ENCODE measurements at regions not wholly inside any gene's neighbourhood (a gene's known extent, or its start where the extent isn't known, plus 50 kb on each side); places are given as distances from the start of the nearest gene placed in this dataset.
A peak's percentile ranks its signal among the peaks of the same experiment; 100 is the strongest.

DNA sequence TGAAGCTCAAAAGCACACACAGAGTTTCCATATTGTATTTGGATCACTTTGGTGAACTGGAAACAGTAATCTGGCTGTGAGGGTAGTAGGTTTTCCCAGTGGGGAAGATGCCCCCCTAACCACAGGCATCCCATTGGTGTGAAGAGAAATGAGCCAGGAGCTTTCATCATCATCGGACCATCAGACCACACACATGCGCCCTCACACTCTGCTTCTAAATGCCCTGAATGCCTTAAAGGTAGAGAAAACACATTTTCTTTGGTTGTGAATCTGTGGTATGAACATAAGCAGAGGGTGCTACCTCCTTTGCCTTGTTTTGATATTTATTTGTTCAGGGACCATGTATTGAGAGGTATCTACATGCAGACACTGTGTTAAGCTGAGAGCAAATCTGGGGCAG is 79.0 kb upstream of the DNAH14 start:
- no peak for DNase-seq

- DNase-seq: peak; percentile 37
Measured at GRCh38 chr1:224851210-224851847, 78.1 kb upstream of the DNAH14 start.

DNA sequence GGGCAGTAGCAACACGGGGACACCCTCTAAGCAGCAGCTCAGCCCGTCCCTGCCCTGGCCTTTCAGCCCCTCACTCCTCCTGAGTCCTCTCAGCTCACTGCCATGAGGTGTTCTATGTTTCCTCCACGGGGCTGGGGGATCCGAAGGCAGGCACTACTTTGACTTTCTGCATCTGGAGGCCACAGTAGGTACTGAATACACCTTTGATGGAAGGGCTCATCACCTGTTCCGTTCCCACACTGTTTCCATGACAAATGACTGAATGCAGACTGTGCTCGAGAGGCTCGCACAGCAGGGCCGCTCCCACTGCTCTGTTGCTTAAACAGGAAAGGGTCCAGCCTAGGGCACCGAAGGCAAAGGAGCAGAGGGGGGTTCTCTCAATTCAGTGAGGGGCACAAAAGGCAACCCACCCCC is 77.6 kb upstream of the DNAH14 start:
- no peak for DNase-seq

GRCh38 chr1:224852901-224853568 is 76.4 kb upstream of the DNAH14 start:
- peak; percentile 60 for DNase-seq

GRCh38 chr1:224856973-224857372 is 72.5 kb upstream of the DNAH14 start:
- DNase-seq: no peak

GRCh38 chr1:224859651-224860050 is 69.8 kb upstream of the DNAH14 start:
- no peak for DNase-seq

DNA sequence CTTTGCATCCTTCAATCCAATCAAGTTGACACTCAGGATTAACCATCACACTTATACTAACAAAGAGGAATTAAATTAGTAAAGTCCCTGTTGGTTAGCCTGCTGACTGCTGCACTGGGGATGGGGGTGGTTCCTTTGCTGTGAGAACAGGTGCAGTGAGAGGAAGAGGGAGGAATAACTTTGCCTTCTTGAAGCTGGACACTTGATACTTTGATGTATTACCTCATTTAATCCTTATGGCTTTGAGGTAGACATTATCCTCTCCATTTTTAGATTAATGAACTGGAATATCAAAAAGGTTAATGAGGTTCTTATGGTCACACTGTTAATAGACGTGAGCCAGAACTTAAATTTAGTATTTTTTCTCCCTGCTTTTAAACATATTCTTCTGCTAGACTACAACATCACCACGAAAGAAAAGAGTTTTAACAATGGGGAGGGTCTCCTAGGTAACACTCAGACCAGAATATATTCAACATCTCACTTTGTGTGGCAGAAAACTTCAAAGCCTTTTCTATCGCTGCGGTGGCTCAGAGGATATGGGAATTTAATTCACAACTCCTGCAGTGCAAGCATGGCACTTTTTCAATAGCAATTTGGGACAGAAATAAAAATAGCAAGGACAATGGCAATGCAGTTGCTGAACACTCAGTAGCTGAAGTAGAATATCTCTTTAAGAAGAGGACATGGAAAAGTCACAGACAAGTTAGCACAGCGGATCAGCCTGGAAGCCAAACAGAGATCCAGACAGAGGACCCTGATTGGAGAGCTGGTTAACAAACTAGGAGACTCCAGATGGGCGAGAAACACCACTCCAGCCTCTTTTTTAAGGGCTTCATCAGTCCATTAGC is 68.8 kb upstream of the DNAH14 start:
- peak; percentile 16 for DNase-seq

DNA sequence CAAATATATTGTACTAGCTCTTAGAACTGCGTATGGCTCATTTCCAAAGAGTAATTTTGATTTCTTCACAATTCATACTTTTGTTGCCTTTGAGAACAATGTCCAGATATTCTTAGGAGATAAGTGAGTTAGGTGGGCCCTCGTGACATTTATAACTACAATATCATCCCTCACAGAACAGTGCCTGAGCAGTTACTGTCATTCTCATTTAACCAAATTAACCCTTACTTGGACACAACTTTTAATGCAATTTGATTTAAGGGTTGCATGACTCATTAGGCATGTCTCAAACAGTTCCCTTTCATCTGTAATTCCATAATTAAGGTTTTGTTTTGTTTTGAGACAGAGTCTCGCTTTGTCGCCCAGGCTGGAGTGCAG is 68.1 kb upstream of the DNAH14 start:
- DNase-seq: no peak

DNA sequence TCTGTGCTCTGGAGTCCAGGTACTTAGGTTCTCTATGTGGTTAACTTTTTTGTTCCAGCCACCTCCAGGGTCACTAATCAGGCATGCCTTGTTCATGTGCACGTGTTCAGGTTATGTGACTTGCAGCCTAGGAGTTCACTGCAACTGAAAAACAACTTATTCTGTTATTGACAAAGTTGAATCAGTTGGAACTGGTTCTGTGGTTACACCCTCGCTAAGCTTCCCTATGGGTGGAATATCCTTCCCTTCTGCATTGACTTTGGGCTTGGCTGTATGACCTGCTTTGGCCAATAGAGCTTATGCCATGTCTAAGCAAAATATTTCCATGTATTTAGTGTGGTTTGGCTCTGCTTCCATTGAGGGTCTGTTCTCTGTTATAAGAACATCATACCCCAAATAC is 66.0 kb upstream of the DNAH14 start:
- DNase-seq: no peak

GRCh38 chr1:224864006-224864405 is 65.5 kb upstream of the DNAH14 start:
- no peak for DNase-seq

GRCh38 chr1:224865510-224865909 is 64.0 kb upstream of the DNAH14 start:
- DNase-seq: no peak

GRCh38 chr1:224866940-224867339 is 62.5 kb upstream of the DNAH14 start:
- DNase-seq: no peak

DNA sequence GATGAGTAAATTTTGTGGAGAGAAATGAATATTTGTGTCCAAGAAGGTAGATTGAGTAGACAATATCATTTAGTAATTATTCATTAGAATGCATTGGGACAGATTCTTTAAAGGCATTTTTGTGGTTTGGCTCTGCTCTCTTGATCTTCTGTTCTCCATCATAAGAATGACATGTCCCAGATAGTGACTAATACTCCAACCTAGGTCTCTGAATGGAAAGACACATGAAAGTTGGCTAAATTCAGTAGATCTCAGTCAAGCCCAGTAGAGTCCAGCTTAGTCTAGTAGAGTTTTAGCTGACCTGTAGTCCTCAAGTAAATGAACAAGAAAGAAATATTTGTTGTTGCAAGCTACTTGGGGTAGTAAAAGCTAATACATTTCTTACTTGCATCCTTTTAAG is 61.8 kb upstream of the DNAH14 start:
- no peak for DNase-seq

GRCh38 chr1:224872832-224873433 is 56.5 kb upstream of the DNAH14 start:
- no peak for DNase-seq

- no peak for DNase-seq
Measured at GRCh38 chr1:224873434-224874369, 55.8 kb upstream of the DNAH14 start.

- DNase-seq: no peak
Measured at GRCh38 chr1:224874775-224875174, 54.7 kb upstream of the DNAH14 start.

GRCh38 chr1:224879162-224879803 is 50.2 kb upstream of the DNAH14 start:
- no peak for DNase-seq
